ENCODE measurements at regions not wholly inside any gene's neighbourhood (a gene's known extent, or its start where the extent isn't known, plus 50 kb on each side); places are given as distances from the start of the nearest gene placed in this dataset.
A peak's percentile ranks its signal among the peaks of the same experiment; 100 is the strongest.

- no peak for TF ChIP-seq CTCF (IDR thresholded peaks at IDR 0.05; ENCODE audit: low read depth, low read length)
- H3K27me3 ChIP-seq (ENCODE audit: control insufficient read depth, insufficient read depth, low read length) = no peaks in the 10 kb centered on the region
- H3K4me3 ChIP-seq (ENCODE audit: low read depth, low read length) = no peak overlapping the region
- no peaks in the 10 kb centered on the region for H3K9me3 ChIP-seq (ENCODE audit: control insufficient read depth, insufficient read depth, low read length)
- H3K27ac ChIP-seq (ENCODE audit: low read depth, low read length) = no peak overlapping the region
- POLR2A ChIA-PET = no interaction called here
- CTCF ChIA-PET = no interaction called here
- no peak for DNase-seq (ENCODE audit: low read depth, low spot score)
These were observed 1196.7 kb downstream of the EFNA5 start for GRCh38 chr5:106474066-106474465.

GRCh38 chr5:106459541-106459940 is 1211.2 kb downstream of the EFNA5 start:
- Histone ChIP-seq H3K27ac (ENCODE audit: low read depth, low read length) (no peak overlapping the region), H3K27me3 (ENCODE audit: control insufficient read depth, insufficient read depth, low read length) (no peaks in the 10 kb centered on the region), H3K4me3 (ENCODE audit: low read depth, low read length) (no peak overlapping the region), H3K9me3 (ENCODE audit: control insufficient read depth, insufficient read depth, low read length) (no peaks in the 10 kb centered on the region)
- CTCF ChIA-PET = no interaction called here
- TF ChIP-seq CTCF (IDR thresholded peaks at IDR 0.05; ENCODE audit: low read depth, low read length) = no peak
- no peak for DNase-seq (ENCODE audit: low read depth, low spot score)
- POLR2A ChIA-PET = no interaction called here

GRCh38 chr5:106454651-106455415 is 1215.9 kb downstream of the EFNA5 start:
- CTCF ChIA-PET = interaction anchor here (0.5 to 1.7 kb wide), 14 partner anchors 8 to 185 kb away, joined by 3 to 9 read pairs (median 3); no protein-coding TSS in a partner anchor
- no peak for DNase-seq (ENCODE audit: low read depth, low spot score)

GRCh38 chr5:106454050-106454449 is 1216.7 kb downstream of the EFNA5 start:
- no peak overlapping the region for H3K27ac ChIP-seq (ENCODE audit: low read depth, low read length)
- CTCF ChIA-PET = interaction anchor here (0.8 to 1.7 kb wide), 10 partner anchors 8 to 185 kb away, joined by 3 to 9 read pairs (median 3); no protein-coding TSS in a partner anchor
- POLR2A ChIA-PET = no interaction called here

More at GRCh38 chr5:106454651-106455415, 1215.9 kb downstream of the EFNA5 start:
- Histone ChIP-seq H3K9me3 (ENCODE audit: control insufficient read depth, insufficient read depth, low read length) (no peaks in the 10 kb centered on the region), H3K27ac (ENCODE audit: low read depth, low read length) (no peak overlapping the region), H3K4me3 (ENCODE audit: low read depth, low read length) (no peak overlapping the region), H3K27me3 (ENCODE audit: control insufficient read depth, insufficient read depth, low read length) (no peaks in the 10 kb centered on the region)
- POLR2A ChIA-PET = no interaction called here
- peak; percentile 37 for TF ChIP-seq CTCF (IDR thresholded peaks at IDR 0.05; ENCODE audit: low read depth, low read length)

More at GRCh38 chr5:106454050-106454449, 1216.7 kb downstream of the EFNA5 start:
- DNase-seq (ENCODE audit: low read depth, low spot score) = no peak
- H3K4me3 ChIP-seq (ENCODE audit: low read depth, low read length) = no peak overlapping the region
- TF ChIP-seq CTCF (IDR thresholded peaks at IDR 0.05; ENCODE audit: low read depth, low read length) = no peak
- H3K9me3 ChIP-seq (ENCODE audit: control insufficient read depth, insufficient read depth, low read length) = no peaks in the 10 kb centered on the region
- no peaks in the 10 kb centered on the region for H3K27me3 ChIP-seq (ENCODE audit: control insufficient read depth, insufficient read depth, low read length)
